DMS153 (cell line): ENCODE measurements at regions not wholly inside any gene's neighbourhood (a gene's known extent, or its start where the extent isn't known, plus 50 kb on each side); places are given as distances from the start of the nearest gene placed in this dataset.
"Not testable (repeated sequence)": the region's sequence is repeated elsewhere in the genome, so short reads cannot be mapped to it uniquely, and the experiment has no call there.

Experiments used
- DNase-seq: peaks from one replicate; lab custom pipeline; 2025; lab: John Stamatoyannopoulos, UW

GRCh38 chr2:44086629-44087028, 82.0 kb upstream of the PPM1B start:
- no peak for DNase-seq

- peak; percentile 37 for DNase-seq
Measured at GRCh38 chr2:44087036-44087713, 81.5 kb upstream of the PPM1B start.

GRCh38 chr2:44087714-44088092, 81.0 kb upstream of the PPM1B start:
- no peak for DNase-seq

DNA sequence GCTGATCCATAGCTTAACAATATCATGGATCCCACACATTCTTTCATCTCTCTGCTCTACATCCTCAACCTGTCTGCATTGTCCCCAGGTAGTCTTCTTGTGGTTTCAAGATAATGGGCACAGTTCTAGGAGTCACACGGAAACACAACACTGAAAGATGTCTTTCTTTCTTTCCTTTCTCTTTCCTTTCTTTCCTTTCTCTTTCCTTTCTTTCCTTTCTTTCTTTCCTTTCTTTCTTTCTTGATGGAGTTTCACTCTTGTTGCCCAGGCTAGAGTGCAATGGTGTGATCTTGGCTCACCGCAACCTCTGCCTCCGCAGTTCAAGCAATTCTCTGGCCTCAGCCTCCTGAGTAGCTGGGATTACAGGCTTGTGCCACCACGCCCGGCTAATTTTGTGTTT, 76.2 kb upstream of the PPM1B start:
- not testable (repeated sequence) for DNase-seq

DNA sequence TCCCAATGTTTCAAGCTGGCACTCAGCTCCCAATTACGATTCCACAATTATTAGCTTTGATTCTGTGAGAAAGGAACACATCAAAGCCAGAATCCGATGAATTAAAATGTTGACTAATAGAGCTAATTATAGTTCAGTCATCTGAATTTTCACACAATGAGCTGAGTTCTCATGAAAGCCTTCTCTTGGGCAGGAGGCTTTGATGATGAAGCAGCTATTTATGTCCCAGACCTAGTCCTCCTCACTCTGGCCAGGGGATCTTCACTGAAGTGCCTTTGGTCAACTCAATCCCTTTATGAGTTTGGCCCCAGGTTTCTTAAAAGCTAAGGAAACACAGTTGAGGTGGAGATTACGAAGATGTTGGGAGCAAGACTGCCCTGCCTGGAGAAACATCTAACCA, 74.7 kb upstream of the PPM1B start:
- no peak for DNase-seq

- DNase-seq, result no peak
Measured at GRCh38 chr2:44097322-44097907, 71.3 kb upstream of the PPM1B start.

- DNase-seq, result no peak
Measured at GRCh38 chr2:44098050-44098449, 70.6 kb upstream of the PPM1B start.

DNA sequence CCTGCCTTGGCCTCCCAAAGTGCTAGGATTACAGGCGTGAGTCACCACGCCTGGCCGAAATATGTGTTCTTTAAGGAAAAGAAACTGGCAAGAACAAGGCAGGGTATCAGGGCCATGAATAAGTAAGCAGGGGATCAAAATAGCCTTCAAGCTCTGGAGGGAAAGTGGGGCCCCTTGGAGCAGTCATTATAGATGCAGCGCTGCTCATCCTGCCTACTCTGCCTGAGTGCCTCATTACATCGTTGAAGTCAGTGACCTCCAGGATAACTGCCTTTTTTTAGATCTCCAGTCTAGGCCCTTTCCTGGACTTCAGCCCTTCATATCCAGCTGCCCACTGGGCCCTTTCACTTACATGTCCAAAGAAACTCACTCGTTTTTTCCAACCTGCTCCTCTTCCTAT, 69.8 kb upstream of the PPM1B start:
- no peak for DNase-seq

- peak; percentile 23 for DNase-seq
Measured at GRCh38 chr2:44100351-44100750, 68.3 kb upstream of the PPM1B start.

- no peak for DNase-seq
Measured at GRCh38 chr2:44101246-44101645, 67.4 kb upstream of the PPM1B start.

DNA sequence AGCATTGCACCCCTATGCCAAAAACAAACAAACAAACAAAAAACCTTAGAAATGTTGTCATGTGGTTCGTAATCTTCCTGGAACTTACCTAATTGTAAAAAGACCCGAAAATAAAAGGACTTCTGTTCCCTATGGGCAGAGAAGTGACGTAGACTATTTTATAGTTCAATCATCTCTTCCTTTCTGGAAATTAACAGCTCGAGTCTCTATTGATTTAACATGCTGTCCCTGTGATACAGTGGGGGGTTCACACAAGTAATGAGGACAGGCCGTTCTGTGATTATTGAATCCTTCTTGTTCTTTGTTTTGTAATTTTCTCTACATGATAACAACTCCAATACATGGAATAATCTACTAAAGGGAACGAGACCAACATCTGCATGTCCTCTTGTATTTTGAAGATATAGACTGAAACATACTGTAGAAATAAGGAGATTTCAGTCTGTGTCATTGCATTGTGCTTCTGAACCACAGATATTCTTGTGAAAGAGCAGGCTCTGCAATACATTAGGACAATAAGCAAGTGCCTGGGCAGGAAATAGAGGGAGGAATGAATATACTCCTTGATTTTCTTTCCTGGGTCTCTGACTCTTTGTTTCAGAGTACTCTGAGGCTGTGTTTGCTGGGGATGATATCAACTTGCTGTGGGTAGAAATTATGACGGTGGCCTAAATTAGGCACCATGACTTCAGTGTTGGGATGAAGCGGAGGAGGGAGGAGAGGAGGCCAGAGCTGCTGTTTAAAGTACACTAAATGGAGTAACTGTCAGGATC, 65.7 kb upstream of the PPM1B start:
- DNase-seq, result no peak

- DNase-seq, result no peak
Measured at GRCh38 chr2:44103639-44104038, 65.0 kb upstream of the PPM1B start.

GRCh38 chr2:44104855-44105271, 63.8 kb upstream of the PPM1B start:
- DNase-seq, result no peak

DNA sequence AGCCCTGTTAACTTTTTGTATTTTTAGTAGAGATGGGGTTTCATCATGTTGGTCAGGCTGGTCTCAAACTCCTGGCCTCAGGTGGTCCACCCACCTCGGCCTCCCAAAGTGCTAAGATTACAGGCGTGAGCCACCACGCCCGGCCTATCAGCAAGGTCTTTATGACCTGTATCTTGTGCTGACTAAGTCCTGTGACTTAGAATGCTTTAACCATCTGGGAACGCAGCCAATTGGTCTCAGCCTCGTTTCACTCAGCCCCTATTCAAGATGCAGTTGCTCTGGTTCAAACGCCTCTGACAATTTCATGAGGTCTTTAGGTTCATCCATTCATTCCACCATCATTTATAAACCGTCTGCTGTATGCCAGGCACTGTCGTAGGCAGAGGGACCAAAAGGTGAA, 62.2 kb upstream of the PPM1B start:
- not testable (repeated sequence) for DNase-seq

DNA sequence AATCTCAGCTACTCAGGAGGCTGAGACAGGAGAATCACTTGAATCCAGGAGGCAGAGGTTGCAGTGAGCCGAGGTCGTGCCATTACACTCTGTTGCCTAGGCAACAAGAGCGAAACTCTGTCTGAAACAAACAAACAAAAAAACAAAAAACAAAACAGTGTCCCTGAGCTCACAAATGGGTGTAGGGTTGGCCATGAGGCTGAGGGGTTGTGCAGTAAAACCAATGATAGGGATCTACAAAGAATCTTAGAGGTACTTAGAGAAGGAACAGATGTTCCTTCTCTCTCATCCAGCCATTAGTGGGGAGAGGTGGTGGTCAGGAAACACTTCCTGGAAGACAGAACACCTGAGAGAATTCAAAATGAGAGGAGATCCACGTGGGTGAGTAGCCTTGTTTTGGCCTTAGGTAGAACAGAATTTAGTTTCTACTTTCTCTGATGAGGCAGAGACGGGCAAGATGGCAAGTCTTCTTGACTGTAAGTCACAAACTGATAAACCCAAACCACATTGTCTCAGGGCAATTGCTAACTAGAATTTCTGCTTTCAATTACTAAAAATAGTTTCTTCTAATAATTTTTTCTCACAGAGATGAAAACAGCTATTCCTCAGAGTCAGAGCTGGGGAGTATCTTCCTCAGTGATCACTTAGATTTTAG, 61.5 kb upstream of the PPM1B start:
- DNase-seq, result no peak

- DNase-seq, result no peak
Measured at GRCh38 chr2:44107974-44108373, 60.7 kb upstream of the PPM1B start.

DNA sequence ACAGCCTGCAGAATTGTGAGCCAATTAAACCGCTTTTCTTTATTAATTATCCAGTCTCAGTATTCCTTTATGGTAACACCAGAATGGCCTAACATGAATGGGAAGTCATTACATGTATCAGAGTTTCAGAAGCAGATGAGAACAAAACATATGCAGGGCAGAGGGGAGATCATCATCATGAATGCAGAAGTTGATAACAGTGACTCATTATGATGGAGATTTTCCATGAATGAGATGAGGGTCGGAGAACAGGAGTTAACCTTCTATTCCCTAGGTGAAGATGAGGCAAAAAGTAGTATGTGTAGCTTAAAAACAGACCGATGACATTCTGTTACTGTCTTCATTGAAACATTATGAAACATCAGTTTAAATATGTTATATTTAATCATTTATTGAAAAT, 59.5 kb upstream of the PPM1B start:
- no peak for DNase-seq

DNA sequence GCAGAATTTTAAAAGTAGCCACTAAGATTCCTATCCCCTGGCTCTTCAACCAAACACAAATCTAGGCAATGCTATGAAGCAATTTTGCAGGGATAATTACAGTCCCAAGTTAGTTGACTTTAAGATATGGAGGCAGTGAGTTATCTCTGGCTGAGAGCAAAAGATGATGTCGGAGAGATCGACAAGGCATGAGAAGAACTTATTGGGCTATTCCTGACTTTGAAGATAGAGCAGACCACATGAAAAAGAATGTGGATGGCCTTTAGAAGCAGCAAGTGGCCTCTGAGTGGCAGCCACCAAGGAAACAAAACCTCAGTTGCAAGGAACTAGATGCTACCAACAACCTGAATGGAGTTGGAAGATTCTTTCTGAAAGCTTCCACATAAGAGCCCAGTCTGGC, 58.2 kb upstream of the PPM1B start:
- DNase-seq, result no peak

GRCh38 chr2:44112096-44112495, 56.6 kb upstream of the PPM1B start:
- DNase-seq, result no peak

- no peak for DNase-seq
Measured at GRCh38 chr2:44116319-44116718, 52.4 kb upstream of the PPM1B start.

GRCh38 chr2:44118257-44118656, 50.4 kb upstream of the PPM1B start:
- no peak for DNase-seq
